ENCODE measurements at regions not wholly inside any gene's neighbourhood (a gene's known extent, or its start where the extent isn't known, plus 50 kb on each side); places are given as distances from the start of the nearest gene placed in this dataset.

DNA sequence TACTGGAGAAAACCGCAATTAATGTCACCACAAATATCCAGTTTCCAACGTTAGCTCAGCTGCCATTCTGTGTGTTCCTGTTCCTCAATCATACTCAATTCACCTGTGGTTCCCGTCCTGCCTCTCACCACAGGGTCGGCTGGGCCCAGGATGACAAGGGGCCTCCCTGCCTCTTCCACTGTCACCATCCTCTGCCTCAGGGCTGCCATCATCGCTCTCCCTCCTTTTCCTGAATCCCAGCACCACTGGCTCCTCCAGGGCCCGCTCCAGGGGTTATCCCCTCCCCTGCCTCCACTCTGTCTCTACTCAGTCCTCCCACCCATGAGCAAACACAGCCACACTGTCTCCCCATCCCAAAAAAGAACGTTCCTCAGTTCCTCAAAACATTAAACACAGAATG is 170.9 kb upstream of the NSMCE3 start:
- Histone ChIP-seq H3K4me1 (replicated peaks in 1 of 4; ENCODE audit: control insufficient read depth in 3 of 4, insufficient read depth in 4 of 4, low read length in 3 of 4) (peaks cover 0 to 3% (median 0%) of the 10 kb centered on the region in 4 experiments; a peak in 3 of 7 replicates), H4K5ac (ENCODE audit: insufficient read length, low read depth, low read length) (no peak overlapping the region), H2AK5ac (ENCODE audit: low read depth, low read length) (no peak overlapping the region), H3K14ac (ENCODE audit: insufficient read length) (no peak overlapping the region), H3K4me2 (ENCODE audit: insufficient read depth in 1 of 2, low read depth in 2 of 2, low read length in 2 of 2) (no peak overlapping the region), H3K9me3 (ENCODE audit: insufficient read depth in 2 of 2, low read depth in 1 of 2, low read length in 1 of 2) (no peaks in the 10 kb centered on the region), H4K91ac (replicated peaks; ENCODE audit: insufficient read length, low read length) (no peak overlapping the region), H2BK120ac (replicated peaks; ENCODE audit: low read depth, low read length) (no peak overlapping the region), H3K4me3 (ENCODE audit: extremely low read depth in 1 of 4, insufficient read depth in 2 of 4, low read depth in 3 of 4, low read length in 4 of 4) (no peak overlapping the region), H3K36me3 (ENCODE audit: control insufficient read depth in 2 of 4, insufficient read depth in 4 of 4, low read length in 3 of 4) (no peaks in the 10 kb centered on the region), H3K79me2 (ENCODE audit: control insufficient read depth in 1 of 2, insufficient read depth in 2 of 2, low read length in 2 of 2) (no peaks in the 10 kb centered on the region), H3K18ac (ENCODE audit: extremely low read depth, low read length) (no peak overlapping the region), H2BK5ac (ENCODE audit: low read depth, low read length) (no peak overlapping the region), H3K4ac (replicated peaks; ENCODE audit: insufficient read length, low read depth, low read length) (no peak overlapping the region), H3K23me2 (ENCODE audit: low read depth, low read length) (no peaks in the 10 kb centered on the region), H3K27me3 (replicated peaks in 1 of 4; ENCODE audit: control insufficient read depth in 3 of 4, extremely low read depth in 1 of 4, insufficient read depth in 3 of 4, low read length in 3 of 4) (no peaks in the 10 kb centered on the region), H2BK12ac (ENCODE audit: low read depth, low read length) (no peak overlapping the region), H3K27ac (ENCODE audit: low read depth, low read length) (no peak overlapping the region), H3K79me1 (ENCODE audit: low read depth, low read length) (no peaks in the 10 kb centered on the region), H2BK15ac (ENCODE audit: low read length) (no peak overlapping the region), H4K8ac (ENCODE audit: extremely low read depth, insufficient read depth, low read length) (no peak overlapping the region), H2AFZ (ENCODE audit: low read length) (no peak overlapping the region), H3K23ac (ENCODE audit: insufficient read length) (no peak overlapping the region), H4K20me1 (replicated peaks in 1 of 2; ENCODE audit: control insufficient read depth in 1 of 2, insufficient read depth in 2 of 2, low read length in 2 of 2) (no peaks in the 10 kb centered on the region), H2BK20ac (ENCODE audit: low read length) (no peak overlapping the region), H3K56ac (replicated peaks; ENCODE audit: insufficient read length, low read depth, low read length) (no peak overlapping the region), H3K9ac (replicated peaks in 1 of 4; ENCODE audit: extremely low read depth in 1 of 4, low read depth in 3 of 4, low read length in 3 of 4) (no peak overlapping the region)
- FAIRE-seq, result no peak
- no peak for DNase-seq (ENCODE audit: low read depth in 1 of 2, low spot score in 2 of 2)
- ChIA-PET POLR2A (ENCODE audit: partially characterized antibody) (no interaction called here), CTCF (ENCODE audit: partially characterized antibody) (no interaction called here)
- TF ChIP-seq BCL11A (IDR thresholded peaks at IDR 0.05; ENCODE audit: low read depth in 2 of 2, low read length in 2 of 2) (no peak), JUND (IDR thresholded peaks at IDR 0.05; ENCODE audit: low read length) (no peak), SP1 (IDR thresholded peaks at IDR 0.05; ENCODE audit: low read depth, low read length) (no peak), RFX5 (IDR thresholded peaks at IDR 0.05; ENCODE audit: borderline replicate concordance, low read depth, low read length) (no peak), USF2 (IDR thresholded peaks at IDR 0.05; ENCODE audit: low read length) (no peak), RAD21 (IDR thresholded peaks at IDR 0.05 in 1 of 2, conservative IDR thresholded peaks at IDR 0.05 in 1 of 2; ENCODE audit: low read depth in 2 of 2, low read length in 2 of 2) (no peak), GABPA (IDR thresholded peaks at IDR 0.05; ENCODE audit: borderline replicate concordance, insufficient read depth, low read length) (no peak)
- 83% methylated on average over 7 of the region's 7 CpGs; no CpG with 5 or more reads in 1 of the 2 experiments for WGBS, 2 experiments (ENCODE audit: extremely low coverage in 1 of 2, insufficient coverage in 1 of 2, insufficient read length in 1 of 2, insufficient replicate concordance in 2 of 2, low coverage in 1 of 2, low lambda C conversion rate in 2 of 2, missing lambda C conversion rate in 1 of 2)

All from H1 (cell line).